ENCODE measurements at regions not wholly inside any gene's neighbourhood (a gene's known extent, or its start where the extent isn't known, plus 50 kb on each side); places are given as distances from the start of the nearest gene placed in this dataset.

DNA sequence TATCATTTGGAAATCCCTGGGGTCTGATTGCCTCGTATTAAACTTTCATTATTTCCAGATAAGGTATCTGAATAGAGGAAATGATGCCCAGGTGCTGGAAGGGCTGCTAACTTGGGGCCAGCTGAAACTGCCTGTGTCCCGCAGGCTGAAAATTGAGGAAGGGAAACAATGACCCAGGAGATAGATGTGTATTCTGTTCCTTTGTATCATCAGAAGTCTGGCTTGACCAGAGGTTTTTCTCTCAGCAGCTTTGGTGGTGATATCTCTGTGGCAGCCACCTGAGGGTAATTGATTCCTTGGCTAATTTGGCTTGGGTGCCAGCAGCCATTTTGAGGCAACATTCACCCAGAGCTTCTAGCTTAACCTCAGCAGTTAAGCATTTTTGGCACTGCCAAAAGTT, 90.0 kb upstream of the STT3B start:
- intact Hi-C loops (cut with micrococcal nuclease; ENCODE audit: unreplicated experiment) = loop anchor here (10.0 kb wide), 2 partner anchors 168 to 278 kb away; no protein-coding TSS in a partner anchor
- Histone ChIP-seq H3K4me1 (replicated peaks; ENCODE audit: insufficient read depth) (peaks cover 18% of the 10 kb centered on the region), H3K27me3 (ENCODE audit: insufficient read depth, low read depth) (no peaks in the 10 kb centered on the region), H4K20me1 (ENCODE audit: insufficient read depth) (no peaks in the 10 kb centered on the region), H3K4me2 (no peak overlapping the region), H2AFZ (no peak overlapping the region), H3K4me3 (no peak overlapping the region), H3K9me2 (ENCODE audit: insufficient read depth) (no peaks in the 10 kb centered on the region), H3F3A (ENCODE audit: insufficient read depth, low read depth) (no peaks in the 10 kb centered on the region), H3K27ac (no peak overlapping the region), H3K9me3 (ENCODE audit: insufficient read depth, low read depth) (no peaks in the 10 kb centered on the region), H3K36me3 (ENCODE audit: low read depth) (no peaks in the 10 kb centered on the region), H3K79me2 (ENCODE audit: low read depth) (no peaks in the 10 kb centered on the region)
- TF ChIP-seq, protein P1, sequence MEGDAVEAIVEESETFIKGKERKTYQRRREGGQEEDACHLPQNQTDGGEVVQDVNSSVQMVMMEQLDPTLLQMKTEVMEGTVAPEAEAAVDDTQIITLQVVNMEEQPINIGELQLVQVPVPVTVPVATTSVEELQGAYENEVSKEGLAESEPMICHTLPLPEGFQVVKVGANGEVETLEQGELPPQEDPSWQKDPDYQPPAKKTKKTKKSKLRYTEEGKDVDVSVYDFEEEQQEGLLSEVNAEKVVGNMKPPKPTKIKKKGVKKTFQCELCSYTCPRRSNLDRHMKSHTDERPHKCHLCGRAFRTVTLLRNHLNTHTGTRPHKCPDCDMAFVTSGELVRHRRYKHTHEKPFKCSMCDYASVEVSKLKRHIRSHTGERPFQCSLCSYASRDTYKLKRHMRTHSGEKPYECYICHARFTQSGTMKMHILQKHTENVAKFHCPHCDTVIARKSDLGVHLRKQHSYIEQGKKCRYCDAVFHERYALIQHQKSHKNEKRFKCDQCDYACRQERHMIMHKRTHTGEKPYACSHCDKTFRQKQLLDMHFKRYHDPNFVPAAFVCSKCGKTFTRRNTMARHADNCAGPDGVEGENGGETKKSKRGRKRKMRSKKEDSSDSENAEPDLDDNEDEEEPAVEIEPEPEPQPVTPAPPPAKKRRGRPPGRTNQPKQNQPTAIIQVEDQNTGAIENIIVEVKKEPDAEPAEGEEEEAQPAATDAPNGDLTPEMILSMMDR (conservative IDR thresholded peaks at IDR 0.05) = no peak
- no peak for TF ChIP-seq EZH2 (IDR thresholded peaks at IDR 0.05; ENCODE audit: low read depth)
- ChIA-PET POLR2A (ENCODE audit: unreplicated experiment) (interaction anchor here (0.7 kb wide), 1 partner anchor 366 kb away, joined by 13 read pairs; no protein-coding TSS in a partner anchor), CTCF (no interaction called here)
- DNase-seq = no peak
- BruUV-seq (replicated peaks) = no TSS peak

DNA sequence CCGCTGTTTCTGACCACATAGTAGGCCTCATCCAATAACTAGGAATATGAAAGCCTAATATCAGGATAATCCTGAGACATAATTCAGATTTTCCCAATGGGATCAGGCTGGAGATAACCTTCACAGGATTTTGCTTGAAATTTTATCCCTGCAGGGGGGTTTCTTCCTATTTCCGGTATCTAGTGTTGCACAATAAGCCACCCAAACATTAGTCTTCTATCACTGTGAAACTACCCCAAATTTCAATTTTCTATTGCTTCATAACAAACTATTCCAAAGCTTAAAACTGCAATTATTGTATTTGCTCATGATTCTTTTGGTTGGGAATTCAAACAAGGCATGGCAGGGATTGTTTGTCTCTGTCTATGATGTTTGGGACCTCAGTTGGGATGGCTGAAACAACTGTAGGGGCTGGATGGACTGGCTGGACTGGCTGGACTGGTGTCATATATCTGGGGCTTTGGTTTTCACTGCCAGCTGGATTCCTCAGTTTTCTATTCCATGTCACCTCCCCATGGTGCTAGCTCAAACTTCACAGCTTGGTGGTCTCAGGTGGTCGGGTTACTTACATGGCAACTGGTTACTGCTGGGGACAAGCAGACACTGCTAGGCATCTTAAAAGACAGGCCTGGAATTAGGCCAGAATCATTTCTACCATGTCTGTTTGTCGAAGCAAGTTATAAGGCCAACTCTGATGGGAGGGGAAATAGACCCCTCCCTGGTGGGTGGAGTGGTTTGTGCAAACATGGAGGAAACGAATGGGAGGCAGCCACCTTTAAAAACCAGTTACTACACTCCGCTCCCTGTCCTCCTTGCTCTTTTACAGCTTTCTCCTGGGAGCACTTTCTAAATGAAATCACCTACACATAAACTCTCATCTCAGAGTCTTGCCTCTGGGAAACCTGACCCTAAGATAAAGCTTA, 88.2 kb upstream of the STT3B start:
- Histone ChIP-seq H3K27ac (no peak overlapping the region), H2AFZ (no peak overlapping the region), H3K27me3 (ENCODE audit: insufficient read depth, low read depth) (no peaks in the 10 kb centered on the region), H3K4me1 (replicated peaks; ENCODE audit: insufficient read depth) (peaks cover 18% of the 10 kb centered on the region), H3K9me3 (ENCODE audit: insufficient read depth, low read depth) (no peaks in the 10 kb centered on the region), H3K79me2 (ENCODE audit: low read depth) (no peaks in the 10 kb centered on the region), H3K9me2 (ENCODE audit: insufficient read depth) (no peaks in the 10 kb centered on the region), H4K20me1 (ENCODE audit: insufficient read depth) (no peaks in the 10 kb centered on the region), H3K36me3 (ENCODE audit: low read depth) (no peaks in the 10 kb centered on the region), H3F3A (ENCODE audit: insufficient read depth, low read depth) (no peaks in the 10 kb centered on the region), H3K4me3 (no peak overlapping the region), H3K4me2 (peak overlapping the region; percentile 31; the same call in 1 of the 2 replicates)
- ChIA-PET CTCF (interaction anchor here (0.6 kb wide), 1 partner anchor 395 kb away, joined by 3 read pairs; no protein-coding TSS in a partner anchor), POLR2A (ENCODE audit: unreplicated experiment) (interaction anchor here (0.8 kb wide), 1 partner anchor 88 kb away, joined by 5 read pairs; the partner anchor contains the start of gene STT3B)
- peak in 1 of 2 experiments; percentile 40 for DNase-seq
- no TSS peak for BruUV-seq (replicated peaks)
- intact Hi-C loops (cut with micrococcal nuclease; ENCODE audit: unreplicated experiment) = loop anchor here (1.0 to 10.0 kb wide), 3 partner anchors 132 to 280 kb away; no protein-coding TSS in a partner anchor
- no peak for TF ChIP-seq EZH2 (IDR thresholded peaks at IDR 0.05; ENCODE audit: low read depth)
- TF ChIP-seq, protein P1 (conservative IDR thresholded peaks at IDR 0.05) = no peak

DNA sequence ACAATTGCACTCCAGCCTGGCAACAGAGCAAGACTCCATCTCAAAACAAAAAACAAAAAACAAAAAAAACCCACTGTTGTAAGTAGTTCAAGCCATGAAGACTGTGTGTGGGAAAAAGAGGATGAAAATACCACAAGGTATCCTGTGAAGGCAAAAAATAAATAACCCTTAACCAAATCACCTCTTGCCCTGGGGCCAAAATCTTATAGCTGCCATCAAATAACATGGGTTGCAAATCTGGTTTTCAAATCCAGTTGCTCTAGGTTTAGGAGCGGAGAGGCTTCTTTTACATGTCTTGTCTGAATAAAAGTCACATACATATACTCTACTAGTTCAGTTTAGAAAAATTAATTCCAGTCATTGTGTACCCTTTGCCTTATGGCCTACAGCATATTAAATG, 87.0 kb upstream of the STT3B start:
- no peak overlapping the region for H3K27ac ChIP-seq
- no peaks in the 10 kb centered on the region for H3K27me3 ChIP-seq (ENCODE audit: insufficient read depth, low read depth)
- intact Hi-C loops (cut with micrococcal nuclease; ENCODE audit: unreplicated experiment) = loop anchor here (10.0 kb wide), 2 partner anchors 171 to 281 kb away; no protein-coding TSS in a partner anchor
- peak in 1 of 2 experiments; percentile 19 for DNase-seq
- no peak overlapping the region for H2AFZ ChIP-seq
- ChIA-PET POLR2A (ENCODE audit: unreplicated experiment) (no interaction called here), CTCF (no interaction called here)
- H3K4me3 ChIP-seq = no peak overlapping the region
- no peaks in the 10 kb centered on the region for H3K9me3 ChIP-seq (ENCODE audit: insufficient read depth, low read depth)
- 0 out of 2 replicates have a peak overlapping the region, but pooled peaks have one; percentile 10 for H3K4me2 ChIP-seq
- H3K79me2 ChIP-seq (ENCODE audit: low read depth) = no peaks in the 10 kb centered on the region
- no peaks in the 10 kb centered on the region for H3K9me2 ChIP-seq (ENCODE audit: insufficient read depth)
- BruUV-seq (replicated peaks) = no TSS peak
- TF ChIP-seq, protein P1 (conservative IDR thresholded peaks at IDR 0.05) = no peak
- no peaks in the 10 kb centered on the region for H3K36me3 ChIP-seq (ENCODE audit: low read depth)
- peaks cover 18% of the 10 kb centered on the region for H3K4me1 ChIP-seq (replicated peaks; ENCODE audit: insufficient read depth)
- H4K20me1 ChIP-seq (ENCODE audit: insufficient read depth) = no peaks in the 10 kb centered on the region
- H3F3A ChIP-seq (ENCODE audit: insufficient read depth, low read depth) = no peaks in the 10 kb centered on the region
